GM18505 (cell line): ENCODE measurements at regions not wholly inside any gene's neighbourhood (a gene's known extent, or its start where the extent isn't known, plus 50 kb on each side); places are given as distances from the start of the nearest gene placed in this dataset.
"Not testable (repeated sequence)": the region's sequence is repeated elsewhere in the genome, so short reads cannot be mapped to it uniquely, and the experiment has no call there.

Experiments used
- ATAC-seq: cut with Tn5 transposase; IDR thresholded peaks from one replicate; pipeline ENCODE4 v1.9.1; 2021; ENCODE audit not compliant: unreplicated experiment
- POLR2A ChIP-seq: IDR thresholded peaks from 4 replicates; pipeline ENCODE4 v1.6.1; 2011; ENCODE audit warnings: borderline replicate concordance; ENCODE audit not compliant: insufficient read depth, insufficient read length; ENCODE audit errors: extremely low read depth

DNA sequence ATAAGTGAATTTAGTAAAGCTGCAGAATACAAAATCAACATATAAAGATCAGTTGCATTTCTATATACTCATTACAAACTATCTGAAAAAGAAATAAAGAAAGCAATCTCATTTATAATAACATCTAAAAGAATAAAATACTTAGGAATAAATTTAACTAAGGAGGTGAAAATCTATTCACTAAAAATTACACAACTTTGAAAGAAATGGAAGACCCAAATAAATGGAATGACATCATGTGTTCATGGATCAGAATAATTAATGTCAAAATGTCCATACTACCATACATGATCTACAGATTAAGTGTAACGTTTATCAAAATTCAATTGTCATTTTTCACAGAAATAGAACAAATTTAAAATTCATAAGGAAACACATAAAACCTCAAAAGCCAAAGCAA, 194.9 kb downstream of the TINAG start:
- ATAC-seq: no peak
- no peak for TF ChIP-seq POLR2A

DNA sequence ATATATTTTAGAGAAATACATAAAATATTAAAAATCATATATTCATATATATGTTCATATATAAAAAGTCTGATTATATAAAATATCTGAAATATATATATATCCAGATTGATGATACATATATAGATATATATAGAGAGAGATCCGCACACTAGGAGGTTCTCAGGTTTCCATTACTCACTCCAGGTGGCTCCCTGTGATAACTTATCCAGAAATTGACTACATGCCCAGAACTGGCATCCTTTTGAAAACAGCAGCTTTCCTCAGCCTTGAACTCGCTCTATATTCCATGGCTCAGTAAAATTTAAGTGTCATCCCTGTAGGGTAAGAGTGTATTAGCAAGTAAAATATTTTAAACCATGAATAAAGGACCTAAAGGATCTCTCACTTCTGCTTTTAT, 206.8 kb downstream of the TINAG start:
- TF ChIP-seq POLR2A: no peak
- no peak for ATAC-seq

DNA sequence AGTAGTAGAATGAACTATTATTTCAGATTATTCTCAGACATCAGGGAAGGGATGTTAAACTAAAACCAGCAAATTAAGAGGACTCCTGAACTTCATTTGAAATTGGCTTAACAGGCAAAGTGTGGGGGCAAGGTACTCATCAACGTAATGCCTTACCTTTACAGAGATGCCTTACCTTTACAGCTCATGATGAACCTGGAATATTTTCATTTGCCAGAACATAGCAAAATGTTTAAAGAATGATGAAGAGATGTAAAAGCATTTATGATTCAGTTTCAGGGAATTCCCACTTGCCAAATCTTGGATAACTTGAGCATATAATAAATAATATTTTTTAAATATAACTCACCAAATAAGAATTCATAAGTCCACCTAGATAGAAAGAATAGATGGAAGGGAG, 207.5 kb downstream of the TINAG start:
- ATAC-seq: no peak
- TF ChIP-seq POLR2A: no peak

DNA sequence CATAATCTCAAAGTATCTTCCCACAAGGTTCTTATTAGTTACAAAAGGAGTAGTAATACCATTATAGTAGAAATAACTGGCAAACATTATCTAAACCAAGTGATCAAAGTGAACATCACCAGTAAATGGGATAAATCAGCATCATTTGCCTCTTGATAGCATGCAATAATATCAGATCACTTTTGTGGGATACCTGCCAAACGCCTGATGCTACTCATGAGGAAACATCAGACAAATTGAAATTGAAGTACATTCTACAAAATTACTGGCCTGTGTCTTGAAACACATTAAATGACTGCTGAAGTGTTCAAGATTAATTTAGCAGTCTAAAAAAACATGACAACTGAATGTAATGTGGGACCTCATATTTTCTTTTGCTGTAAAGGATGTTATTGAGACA, 208.1 kb downstream of the TINAG start:
- TF ChIP-seq POLR2A: no peak
- no peak for ATAC-seq

DNA sequence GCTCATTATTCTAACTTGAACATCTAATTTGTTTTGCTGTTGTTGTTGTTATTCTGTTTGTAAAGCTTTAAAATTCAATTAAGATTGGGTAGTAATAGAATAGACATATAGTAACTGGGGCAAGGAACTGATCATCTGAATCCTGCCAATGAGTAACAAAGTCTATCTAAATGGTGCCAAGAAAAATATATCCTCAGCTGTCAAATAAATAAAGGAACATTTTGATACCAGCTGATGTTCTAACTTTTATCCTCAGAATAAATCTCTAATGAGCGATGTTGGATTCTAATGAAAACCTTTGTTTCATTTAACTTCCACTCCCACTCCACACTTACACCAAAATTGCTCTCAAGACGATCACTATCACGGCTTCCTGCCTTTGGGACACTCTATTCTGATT, 210.9 kb downstream of the TINAG start:
- TF ChIP-seq POLR2A: no peak
- ATAC-seq: no peak

DNA sequence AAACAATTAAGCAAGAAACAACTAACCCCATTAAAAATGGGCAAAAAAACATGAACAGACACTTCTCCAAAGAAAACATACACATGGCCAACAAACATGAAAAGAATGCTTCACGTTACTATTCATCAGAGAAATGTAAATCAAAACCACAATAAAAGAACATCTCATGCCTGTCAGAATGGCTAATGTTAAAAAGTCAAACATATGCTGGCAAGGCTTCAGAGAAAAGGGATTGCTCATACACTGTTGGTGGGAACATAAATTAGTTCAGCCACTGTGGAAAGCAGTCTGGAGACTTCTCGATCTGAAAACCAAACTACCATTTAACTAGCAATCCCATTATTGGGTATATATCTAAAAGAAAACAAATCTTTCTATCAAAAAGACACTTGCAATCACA, 217.5 kb downstream of the TINAG start:
- no peak for ATAC-seq
- no peak for TF ChIP-seq POLR2A

DNA sequence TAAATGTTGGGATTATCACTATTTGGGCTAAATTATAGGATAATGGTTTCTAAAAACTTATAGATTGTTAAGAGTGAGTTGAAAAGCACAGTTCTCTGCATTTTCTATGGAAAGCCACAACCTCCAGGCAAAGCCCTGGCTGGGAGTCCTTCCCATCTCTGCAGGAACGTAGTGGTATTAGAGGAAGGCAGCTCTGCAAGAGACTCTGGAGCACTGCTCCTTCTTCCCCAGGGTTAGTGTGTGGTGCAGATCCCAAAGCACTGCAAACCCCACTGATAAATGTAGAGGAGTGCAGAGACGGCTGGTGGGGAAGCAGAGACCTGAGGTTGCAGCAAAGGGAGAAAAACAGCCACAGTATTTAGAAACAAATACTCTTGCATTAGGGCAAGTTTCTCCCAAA, 225.3 kb downstream of the TINAG start:
- ATAC-seq: no peak
- no peak for TF ChIP-seq POLR2A

DNA sequence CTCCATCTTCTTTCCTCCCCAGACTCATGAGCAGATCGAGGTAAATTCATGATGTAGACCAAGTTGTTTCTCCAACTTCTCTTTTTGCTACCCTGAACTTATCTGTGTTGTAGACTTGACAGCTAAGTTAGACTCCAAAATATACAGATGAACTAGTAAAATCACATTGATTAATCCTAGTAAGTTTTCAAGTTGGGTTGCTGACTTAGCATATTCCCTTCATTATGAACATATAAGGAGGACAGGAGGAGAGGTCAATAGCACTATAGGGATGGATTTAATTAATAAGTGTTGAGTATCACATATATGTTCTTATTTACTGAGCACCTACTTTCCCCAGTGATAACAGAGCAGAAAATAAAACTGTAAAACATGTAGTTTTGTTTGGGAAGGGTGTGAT, 227.3 kb downstream of the TINAG start:
- no peak for TF ChIP-seq POLR2A
- ATAC-seq: no peak

DNA sequence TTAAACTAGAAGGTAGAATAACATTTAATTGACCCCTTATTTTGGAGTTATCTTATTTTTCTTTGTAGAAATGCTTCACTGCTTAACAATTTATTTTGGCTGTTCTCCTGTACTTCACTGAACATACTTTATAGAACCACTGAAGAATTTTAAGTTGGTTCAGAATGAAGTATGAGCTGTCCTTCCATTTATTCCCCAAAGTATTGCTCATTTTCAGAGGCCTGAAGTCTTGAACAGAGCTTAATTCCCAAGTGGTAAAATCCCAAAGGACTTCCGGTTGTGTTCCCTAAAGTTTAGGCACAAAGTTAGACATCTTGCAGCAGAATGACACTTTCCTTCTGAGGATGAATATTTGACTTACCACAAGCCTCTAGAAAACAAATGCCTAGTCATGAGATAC, 233.3 kb downstream of the TINAG start:
- TF ChIP-seq POLR2A: no peak
- no peak for ATAC-seq

DNA sequence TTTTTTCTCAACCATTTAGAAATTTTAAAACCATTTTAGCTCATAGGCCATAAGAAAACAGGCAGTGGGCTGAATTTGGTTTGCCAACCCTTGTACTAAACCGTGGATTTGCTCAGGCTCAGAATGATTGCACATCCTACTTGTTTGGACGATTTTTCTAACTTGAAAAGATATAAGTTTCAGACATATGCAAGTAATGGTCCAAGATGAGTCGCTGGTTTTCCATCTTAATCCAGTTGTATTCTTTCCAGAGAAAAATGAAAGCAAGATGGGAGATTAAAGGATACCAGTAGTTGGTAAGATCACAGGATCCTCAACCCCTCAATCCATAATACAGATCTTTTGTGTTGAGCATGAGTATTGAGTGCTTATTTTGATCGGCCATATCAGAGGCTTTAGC, 250.9 kb downstream of the TINAG start:
- no peak for TF ChIP-seq POLR2A
- ATAC-seq: no peak

DNA sequence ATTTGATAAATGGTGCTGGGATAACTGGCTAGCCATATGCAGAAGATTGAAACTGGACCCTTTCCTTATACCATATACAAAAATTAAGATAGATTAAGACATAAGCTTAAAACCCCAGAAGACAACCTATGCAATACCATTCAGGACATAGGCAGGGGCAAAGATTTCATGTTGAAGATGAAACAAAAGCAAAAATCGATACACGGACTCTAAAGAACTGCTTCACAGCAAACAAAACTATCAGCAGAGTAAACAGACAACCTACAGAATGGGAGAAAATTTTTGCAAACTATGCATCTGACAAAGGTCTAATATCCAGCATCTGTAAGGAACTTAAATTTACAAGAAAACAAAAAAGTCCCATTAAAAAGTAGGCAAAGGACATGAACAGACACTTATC, 255.9 kb downstream of the TINAG start:
- ATAC-seq: not testable (repeated sequence)

DNA sequence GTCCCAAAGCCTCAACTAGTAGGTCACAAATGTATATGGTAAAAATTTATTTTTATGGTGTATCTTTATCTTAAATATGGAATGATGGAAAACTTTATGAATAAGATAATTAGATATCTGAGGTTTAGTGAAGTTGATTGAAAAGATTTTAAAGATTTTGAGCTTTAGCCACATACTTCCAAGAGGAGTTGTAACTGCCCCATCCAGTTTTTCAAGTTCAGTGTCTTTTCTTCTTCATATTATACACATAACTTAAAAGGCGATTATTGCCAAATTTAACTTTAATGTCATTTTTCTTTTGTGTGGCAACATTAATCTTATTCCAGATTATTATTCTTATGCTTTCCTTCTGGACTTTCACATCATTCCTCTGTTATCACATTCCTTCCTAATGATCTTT, 266.4 kb downstream of the TINAG start:
- ATAC-seq: no peak
- TF ChIP-seq POLR2A: no peak

DNA sequence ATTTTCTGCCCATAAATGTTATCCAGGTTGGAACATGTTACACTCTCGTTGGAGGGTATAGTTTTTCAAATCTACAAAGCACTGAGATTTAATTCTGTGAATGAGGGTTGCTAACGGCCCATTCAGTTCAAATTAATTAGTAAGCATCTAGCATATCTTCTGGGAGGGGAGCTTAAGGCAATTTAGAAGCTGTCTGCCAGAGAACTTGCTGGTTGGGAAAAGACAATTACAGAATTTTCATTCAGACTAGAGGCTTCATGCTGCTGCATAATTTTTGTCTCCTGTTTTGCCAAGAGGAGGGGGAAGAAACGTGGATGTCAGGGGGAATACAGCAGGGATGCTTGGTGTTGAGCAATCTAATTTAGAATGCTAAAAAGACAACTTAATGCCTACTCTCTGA, 268.3 kb upstream of the FAM83B start:
- ATAC-seq: no peak
- TF ChIP-seq POLR2A: no peak

DNA sequence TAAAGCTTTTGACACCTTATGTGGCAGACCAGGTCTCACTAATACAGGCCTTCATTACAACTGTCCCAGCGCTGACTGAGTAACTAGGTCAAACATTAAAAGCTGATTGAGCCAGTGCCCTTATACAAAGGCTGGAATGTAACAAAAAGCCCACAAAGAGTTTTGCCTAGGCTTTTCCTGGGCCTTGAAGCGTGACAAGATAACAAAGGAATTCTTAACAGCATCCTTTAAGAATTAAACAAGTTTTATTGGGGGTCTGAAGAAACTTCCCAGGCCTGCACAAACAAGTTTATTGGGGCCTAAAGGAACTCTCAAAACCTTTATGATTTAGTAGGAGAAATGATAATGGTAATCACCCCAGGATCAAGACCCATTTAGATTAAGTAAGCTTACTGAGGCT, 267.6 kb upstream of the FAM83B start:
- TF ChIP-seq POLR2A: no peak
- ATAC-seq: no peak

DNA sequence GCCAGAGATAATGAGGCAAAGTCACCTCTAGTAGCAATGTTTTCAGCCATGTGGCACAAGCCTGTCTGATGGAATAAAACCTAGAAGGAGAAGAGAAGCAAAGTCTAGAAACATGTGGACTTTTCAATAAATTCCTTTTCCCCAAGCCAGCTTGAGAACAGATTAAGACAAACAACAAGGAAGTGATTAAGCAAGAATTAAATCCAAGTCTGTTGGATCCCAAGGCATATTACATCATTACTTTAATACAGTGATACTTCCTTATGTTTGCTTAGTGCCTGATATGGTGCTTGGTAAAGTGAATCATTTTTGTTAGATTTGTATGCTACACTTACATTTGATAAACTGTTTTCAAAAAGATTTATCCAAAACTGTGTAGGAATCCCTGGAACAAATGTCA, 260.3 kb upstream of the FAM83B start:
- TF ChIP-seq POLR2A: no peak
- no peak for ATAC-seq

DNA sequence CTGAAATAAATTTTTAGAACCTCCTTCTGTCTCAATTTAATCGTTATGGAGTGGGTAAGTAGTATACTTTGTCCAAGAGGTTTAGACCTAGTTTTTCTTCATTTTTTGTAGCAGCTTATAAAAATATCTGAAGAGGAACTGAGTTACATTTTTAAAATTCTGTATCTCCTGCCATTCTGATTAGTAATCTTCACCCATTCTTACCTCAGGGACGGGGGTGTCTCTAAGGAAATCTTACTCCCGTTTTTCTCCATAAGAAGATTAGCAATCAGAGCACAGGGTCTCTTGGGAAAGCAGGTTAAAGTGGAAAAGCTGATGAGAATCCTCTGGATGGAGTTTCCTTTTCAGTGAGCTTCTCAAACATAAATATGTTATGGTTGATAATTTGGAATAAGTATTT, 259.3 kb upstream of the FAM83B start:
- no peak for ATAC-seq
- TF ChIP-seq POLR2A: no peak

DNA sequence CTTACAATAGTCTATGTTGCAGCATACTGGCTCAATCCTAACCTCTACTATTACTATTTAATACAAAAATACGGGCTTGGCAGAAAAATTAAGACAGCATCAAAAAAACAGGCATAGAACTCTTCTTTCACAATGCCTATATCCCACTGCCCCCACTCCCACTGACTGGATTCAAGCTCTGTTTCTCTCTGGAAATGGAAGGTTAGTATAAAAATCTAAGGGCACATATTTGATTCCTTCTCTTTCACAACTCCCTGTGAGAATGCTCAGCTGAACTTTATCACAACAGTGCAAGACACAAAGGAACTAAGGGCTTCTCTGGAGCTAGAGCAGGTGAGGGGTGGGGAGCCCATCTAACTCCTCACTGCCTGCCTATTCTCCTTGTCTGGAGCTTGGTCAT, 258.4 kb upstream of the FAM83B start:
- no peak for ATAC-seq
- no peak for TF ChIP-seq POLR2A

DNA sequence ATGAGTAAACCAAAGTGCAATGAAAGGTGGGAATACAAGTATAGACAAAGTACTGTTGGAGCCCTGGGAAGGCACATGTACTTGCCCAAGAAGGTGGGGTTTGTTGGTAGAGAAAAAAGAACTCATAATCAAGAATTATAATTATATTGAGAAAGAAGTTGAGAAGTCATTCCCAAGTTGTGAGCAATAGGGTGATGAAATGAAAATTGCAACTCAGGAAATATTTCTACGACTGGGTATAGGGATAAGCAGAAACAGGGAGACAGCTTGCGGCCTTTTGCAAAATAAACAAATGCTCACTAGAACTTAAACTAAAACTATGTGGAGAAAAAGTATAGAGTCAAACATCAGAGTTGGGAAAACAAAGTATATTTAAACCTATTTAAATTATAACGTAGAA, 250.7 kb upstream of the FAM83B start:
- TF ChIP-seq POLR2A: no peak
- no peak for ATAC-seq
